Mesenchymal stem cell (in vitro differentiated cells and primary cell): ENCODE measurements at regions not wholly inside any gene's neighbourhood (a gene's known extent, or its start where the extent isn't known, plus 50 kb on each side); places are given as distances from the start of the nearest gene placed in this dataset.

Source experiments
- DNase-seq: peaks from one replicate; pipeline ENCODE4 v3.0.0-alpha.2; 2013
- H2AFZ ChIP-seq: one replicate; pipeline ENCODE4 v1.6.1; 2013; ENCODE audit warnings: low read depth, mild to moderate bottlenecking, control low read depth, inconsistent platforms, low read length, moderate library complexity
- H2AK5ac ChIP-seq: 2 replicates; pipeline ENCODE4 v1.6.1; 2013; ENCODE audit warnings: low read length, moderate library complexity, mild to moderate bottlenecking, inconsistent platforms; ENCODE audit not compliant: severe bottlenecking
- H2BK120ac ChIP-seq: one replicate; pipeline ENCODE4 v1.6.1; 2013; ENCODE audit warnings: low read depth, mild to moderate bottlenecking, inconsistent platforms, low read length, moderate library complexity
- H2BK12ac ChIP-seq, 2 experiments: one replicate each; pipeline ENCODE4 v1.6.1; 2013; ENCODE audit warnings: inconsistent platforms in 2 of 2, low read length in 2 of 2, mild to moderate bottlenecking in 2 of 2, moderate library complexity in 2 of 2, control low read depth in 1 of 2
- H2BK15ac ChIP-seq: one replicate; pipeline ENCODE4 v1.6.1; 2013; ENCODE audit warnings: mild to moderate bottlenecking, low read depth, inconsistent platforms; ENCODE audit not compliant: poor library complexity, severe bottlenecking
- H2BK5ac ChIP-seq: 2 replicates; pipeline ENCODE4 v1.6.1; 2013; ENCODE audit warnings: low read depth, mild to moderate bottlenecking, low read length, control low read depth, inconsistent platforms; ENCODE audit not compliant: poor library complexity, severe bottlenecking
- H3K14ac ChIP-seq, 2 experiments: one replicate each; pipeline ENCODE4 v1.6.1; 2013; ENCODE audit warnings: inconsistent platforms in 2 of 2, low read length in 2 of 2, control low read depth in 1 of 2, mild to moderate bottlenecking in 1 of 2, moderate library complexity in 1 of 2
- H3K18ac ChIP-seq, 2 experiments: one replicate each; pipeline ENCODE4 v1.6.1; 2013; ENCODE audit warnings: inconsistent platforms in 2 of 2, low read length in 2 of 2, control low read depth in 1 of 2, low read depth in 1 of 2, mild to moderate bottlenecking in 1 of 2
- H3K23ac ChIP-seq, 2 experiments: one replicate each; pipeline ENCODE4 v1.6.1; 2013; ENCODE audit warnings: inconsistent platforms in 2 of 2, low read length in 2 of 2, mild to moderate bottlenecking in 2 of 2, moderate library complexity in 2 of 2, control low read depth in 1 of 2
- H3K27ac ChIP-seq: 2 replicates; pipeline ENCODE4 v1.5.1; 2013; ENCODE audit warnings: mild to moderate bottlenecking, moderate library complexity, low read length, control low read depth, inconsistent platforms; ENCODE audit not compliant: poor library complexity, severe bottlenecking
- H3K27me3 ChIP-seq, 2 experiments: 2 replicates each; pipeline versions ENCODE4 v1.6.1 to v1.7.0; 2013; ENCODE audit warnings: low read length in 2 of 2, mild to moderate bottlenecking in 2 of 2, moderate library complexity in 2 of 2, control low read depth in 1 of 2, inconsistent platforms in 1 of 2; ENCODE audit not compliant: control insufficient read depth in 1 of 2, insufficient read depth in 1 of 2
- H3K36me3 ChIP-seq, 2 experiments: 2 replicates each; pipeline versions ENCODE4 v1.6.1 to v1.7.0; 2013; ENCODE audit warnings: low read length in 2 of 2, control low read depth in 1 of 2, inconsistent platforms in 1 of 2, low read depth in 1 of 2, mild to moderate bottlenecking in 1 of 2; ENCODE audit not compliant: insufficient read depth in 2 of 2, control insufficient read depth in 1 of 2
- H3K4ac ChIP-seq, 2 experiments: one replicate each; pipeline ENCODE4 v1.6.1; 2013; ENCODE audit warnings: inconsistent platforms in 2 of 2, low read length in 2 of 2, mild to moderate bottlenecking in 2 of 2, moderate library complexity in 2 of 2, control low read depth in 1 of 2, low read depth in 1 of 2
- H3K4me1 ChIP-seq: 2 replicates; pipeline ENCODE4 v1.6.1; 2013; ENCODE audit warnings: low read depth, low read length, control low read depth; ENCODE audit not compliant: control insufficient read depth, insufficient read depth
- H3K4me2 ChIP-seq: 2 replicates; pipeline ENCODE4 v1.6.1; 2013; ENCODE audit warnings: low read length, mild to moderate bottlenecking, inconsistent platforms; ENCODE audit not compliant: poor library complexity, severe bottlenecking
- H3K4me3 ChIP-seq, 2 experiments: 2 replicates each; pipeline versions ENCODE4 v1.5.1 to v1.7.0; 2013; ENCODE audit warnings: low read length in 2 of 2, mild to moderate bottlenecking in 2 of 2, control low read depth in 1 of 2, low read depth in 1 of 2; ENCODE audit not compliant: insufficient read depth in 1 of 2
- H3K79me1 ChIP-seq: replicated peaks from 2 replicates; pipeline ENCODE4 v1.6.1; 2013; ENCODE audit warnings: mild to moderate bottlenecking, control low read depth, low read length, inconsistent platforms; ENCODE audit not compliant: poor library complexity, severe bottlenecking
- H3K9ac ChIP-seq: 2 replicates; pipeline ENCODE4 v1.7.0; 2013; ENCODE audit warnings: mild to moderate bottlenecking, low read length, moderate library complexity
- H3K9me3 ChIP-seq: 2 replicates; pipeline ENCODE4 v1.7.0; 2013; ENCODE audit warnings: mild to moderate bottlenecking, low read length; ENCODE audit not compliant: control insufficient read depth
- H4K8ac ChIP-seq: one replicate; pipeline ENCODE4 v1.6.1; 2013; ENCODE audit warnings: inconsistent platforms, mild to moderate bottlenecking, low read length, moderate library complexity
- H4K91ac ChIP-seq: one replicate; pipeline ENCODE4 v1.6.1; 2013; ENCODE audit warnings: mild to moderate bottlenecking, low read length, inconsistent platforms
- WGBS: methylation state at CpG from one replicate; pipeline ENCODE4 v1.1.7; 2013; ENCODE audit warnings: mixed read lengths; 5-methylcytosine and 5-hydroxymethylcytosine counted together

GRCh38 chr10:106370751-106371150 lies 793.8 kb downstream of the SORCS1 start:
- Histone ChIP-seq H3K9ac (no peak overlapping the region), H3K4me2 (no peak overlapping the region), H3K4ac (no peak overlapping the region), H3K14ac (no peak overlapping the region), H3K27ac (no peak overlapping the region), H3K18ac (no peak overlapping the region), H3K36me3 (no peaks in the 10 kb centered on the region), H3K23ac (no peak overlapping the region), H2AK5ac (no peak overlapping the region), H2BK120ac (no peak overlapping the region), H3K4me1 (no peaks in the 10 kb centered on the region), H2BK12ac (no peak overlapping the region), H2AFZ (no peak overlapping the region), H4K8ac (no peak overlapping the region), H2BK5ac (no peak overlapping the region), H3K79me1 (no peaks in the 10 kb centered on the region), H2BK15ac (no peak overlapping the region), H3K4me3 (no peak overlapping the region), H4K91ac (no peak overlapping the region), H3K9me3 (no peaks in the 10 kb centered on the region), H3K27me3 (no peaks in the 10 kb centered on the region)
- 73% methylated on average over 4 of the region's 6 CpGs for WGBS
- no peak for DNase-seq

- no peaks in the 10 kb centered on the region for H3K27me3 ChIP-seq
- H3K9me3 ChIP-seq, result no peaks in the 10 kb centered on the region
- no peak overlapping the region for H4K8ac ChIP-seq
- no peak overlapping the region for H3K18ac ChIP-seq
- no peak overlapping the region for H2BK120ac ChIP-seq
- H2BK5ac ChIP-seq, result no peak overlapping the region
- no peak overlapping the region for H3K27ac ChIP-seq
- no peaks in the 10 kb centered on the region for H3K79me1 ChIP-seq
- 75% methylated on average over 1 of the region's 2 CpGs for WGBS
- no peak overlapping the region for H2BK12ac ChIP-seq
- H2AFZ ChIP-seq, result no peak overlapping the region
- H3K14ac ChIP-seq, result no peak overlapping the region
- no peak overlapping the region for H4K91ac ChIP-seq
- no peak overlapping the region for H2AK5ac ChIP-seq
- H3K23ac ChIP-seq, result no peak overlapping the region
- no peaks in the 10 kb centered on the region for H3K36me3 ChIP-seq
- no peak overlapping the region for H3K4ac ChIP-seq
- no peak overlapping the region for H3K4me3 ChIP-seq
- no peak overlapping the region for H3K4me2 ChIP-seq
- H3K4me1 ChIP-seq, result no peaks in the 10 kb centered on the region
- DNase-seq, result no peak
- no peak overlapping the region for H3K9ac ChIP-seq
- H2BK15ac ChIP-seq, result no peak overlapping the region
Observed at GRCh38 chr10:106360870-106361269, 803.6 kb downstream of the SORCS1 start.

GRCh38 chr10:106355450-106355849 lies 809.1 kb downstream of the SORCS1 start:
- Histone ChIP-seq H3K23ac (no peak overlapping the region), H3K18ac (no peak overlapping the region), H2AFZ (no peak overlapping the region), H2BK120ac (no peak overlapping the region), H2BK5ac (no peak overlapping the region), H2BK12ac (no peak overlapping the region), H3K27ac (no peak overlapping the region), H3K36me3 (no peaks in the 10 kb centered on the region), H3K9ac (no peak overlapping the region), H3K27me3 (no peaks in the 10 kb centered on the region), H3K4me3 (no peak overlapping the region), H3K4ac (no peak overlapping the region), H3K4me1 (no peaks in the 10 kb centered on the region), H2BK15ac (no peak overlapping the region), H4K91ac (no peak overlapping the region), H3K9me3 (no peaks in the 10 kb centered on the region), H4K8ac (no peak overlapping the region), H3K79me1 (no peaks in the 10 kb centered on the region), H2AK5ac (no peak overlapping the region), H3K14ac (no peak overlapping the region), H3K4me2 (no peak overlapping the region)
- 91% methylated on average over 1 of the region's 2 CpGs for WGBS
- DNase-seq, result no peak

GRCh38 chr10:106348933-106349332 lies 815.6 kb downstream of the SORCS1 start:
- Histone ChIP-seq H4K8ac (no peak overlapping the region), H2BK12ac (no peak overlapping the region), H2AK5ac (no peak overlapping the region), H3K23ac (no peak overlapping the region), H3K36me3 (no peaks in the 10 kb centered on the region), H3K14ac (no peak overlapping the region), H3K4ac (no peak overlapping the region), H3K27ac (no peak overlapping the region), H2AFZ (no peak overlapping the region), H3K9ac (no peak overlapping the region), H3K4me2 (no peak overlapping the region), H2BK5ac (no peak overlapping the region), H3K79me1 (no peaks in the 10 kb centered on the region), H4K91ac (no peak overlapping the region), H3K27me3 (no peaks in the 10 kb centered on the region), H2BK15ac (no peak overlapping the region), H3K4me3 (no peak overlapping the region), H3K9me3 (no peaks in the 10 kb centered on the region), H3K4me1 (no peaks in the 10 kb centered on the region), H2BK120ac (no peak overlapping the region), H3K18ac (no peak overlapping the region)
- DNase-seq, result no peak
